Keratinocyte (primary cell): ENCODE measurements at regions not wholly inside any gene's neighbourhood (a gene's known extent, or its start where the extent isn't known, plus 50 kb on each side); places are given as distances from the start of the nearest gene placed in this dataset.

ENCODE experiments used
- CTCF ChIP-seq, 3 experiments: IDR thresholded peaks in 1 of 3; conservative IDR thresholded peaks in 1 of 3; optimal IDR thresholded peaks in 1 of 3; 2 replicates in 2 of 3; 3 replicates in 1 of 3; pipeline versions ENCODE3 to v1.5.1; 2011; ENCODE audit warnings: low read length in 3 of 3, mild to moderate bottlenecking in 3 of 3, moderate library complexity in 2 of 3, control low read depth in 1 of 3, inconsistent platforms in 1 of 3; ENCODE audit not compliant: insufficient read depth in 2 of 3; ENCODE audit errors: extremely low read depth in 1 of 3
- EZH2 ChIP-seq: IDR thresholded peaks from one replicate; pipeline ENCODE4 v1.6.1; 2012; ENCODE audit warnings: inconsistent platforms, mild to moderate bottlenecking, low read length, moderate library complexity

GRCh38 chr10:78957471-78958039, 111.2 kb upstream of the ZMIZ1 start:
- no peak for TF ChIP-seq CTCF (optimal IDR thresholded peaks at IDR 0.05 in 1 of 3, IDR thresholded peaks at IDR 0.05 in 1 of 3, conservative IDR thresholded peaks at IDR 0.05 in 1 of 3; ENCODE audit: extremely low read depth in 1 of 3, insufficient read depth in 2 of 3, low read length in 3 of 3)
- TF ChIP-seq EZH2 = no peak
